T47D (cell line): ENCODE measurements at regions not wholly inside any gene's neighbourhood (a gene's known extent, or its start where the extent isn't known, plus 50 kb on each side); places are given as distances from the start of the nearest gene placed in this dataset.
A peak's percentile ranks its signal among the peaks of the same experiment; 100 is the strongest.

Source experiments
- DNase-seq, 2 experiments: peaks; one replicate each; pipeline versions ENCODE4 v3.0.0 to v3.0.0-alpha.2; 2011 to 2012; ENCODE audit warnings: low read depth in 1 of 2, low spot score in 1 of 2
- JUND ChIP-seq: IDR thresholded peaks from 2 replicates; pipeline ENCODE4 v1.6.1; 2012; ENCODE audit warnings: low read depth
- in situ Hi-C: cut with HindIII; loops from 2 replicates; pipeline ENCODE4 v1.10.0; 2016; ENCODE audit warnings: low sequenced_read_pairs, low pct_unique_long_range_greater_than_20kb

GRCh38 chr20:48295445-48295903 is 510.2 kb upstream of the SULF2 start:
- peak; percentile 49 to 83 for DNase-seq
- peak; percentile 77; the same call in 1 of the 2 replicates for TF ChIP-seq JUND
- in situ Hi-C loops = no loop called here

- in situ Hi-C loops = no loop called here
- no peak for TF ChIP-seq JUND
- DNase-seq = no peak
These were observed 509.7 kb upstream of the SULF2 start for GRCh38 chr20:48294942-48295341.

- no peak for TF ChIP-seq JUND
- in situ Hi-C loops = no loop called here
- no peak for DNase-seq
These were observed 508.9 kb upstream of the SULF2 start for GRCh38 chr20:48294196-48294595.

- in situ Hi-C loops = no loop called here
- TF ChIP-seq JUND = no peak
- DNase-seq = no peak
These were observed 508.4 kb upstream of the SULF2 start for GRCh38 chr20:48293671-48294070.

GRCh38 chr20:48292806-48293205 is 507.5 kb upstream of the SULF2 start:
- DNase-seq = no peak
- in situ Hi-C loops = no loop called here
- TF ChIP-seq JUND = no peak

- TF ChIP-seq JUND = no peak
- no peak for DNase-seq
- in situ Hi-C loops = no loop called here
These were observed 506.6 kb upstream of the SULF2 start for GRCh38 chr20:48291896-48292295.

GRCh38 chr20:48288930-48289507 is 503.7 kb upstream of the SULF2 start:
- in situ Hi-C loops = no loop called here
- TF ChIP-seq JUND = no peak
- DNase-seq = peak in 1 of 2 experiments; percentile 27

- no peak for DNase-seq
- TF ChIP-seq JUND = no peak
- in situ Hi-C loops = no loop called here
These were observed 502.4 kb upstream of the SULF2 start for GRCh38 chr20:48287552-48288170.

- no peak for DNase-seq
- TF ChIP-seq JUND = no peak
- in situ Hi-C loops = no loop called here
These were observed 501.8 kb upstream of the SULF2 start for GRCh38 chr20:48287021-48287494.

- in situ Hi-C loops = no loop called here
- DNase-seq = no peak
- TF ChIP-seq JUND = no peak
These were observed 501.3 kb upstream of the SULF2 start for GRCh38 chr20:48286601-48287000.

- in situ Hi-C loops = no loop called here
- TF ChIP-seq JUND = no peak
- DNase-seq = no peak
These were observed 500.4 kb upstream of the SULF2 start for GRCh38 chr20:48285656-48286055.

GRCh38 chr20:48284837-48285236 is 499.6 kb upstream of the SULF2 start:
- in situ Hi-C loops = no loop called here
- no peak for DNase-seq
- TF ChIP-seq JUND = no peak

GRCh38 chr20:48284315-48284714 is 499.0 kb upstream of the SULF2 start:
- TF ChIP-seq JUND = no peak
- DNase-seq = no peak
- in situ Hi-C loops = no loop called here

- TF ChIP-seq JUND = no peak
- peak in 1 of 2 experiments; percentile 63 for DNase-seq
- in situ Hi-C loops = no loop called here
These were observed 498.3 kb upstream of the SULF2 start for GRCh38 chr20:48283470-48284110.
